K562 (cell line): ENCODE measurements at regions not wholly inside any gene's neighbourhood (a gene's known extent, or its start where the extent isn't known, plus 50 kb on each side); places are given as distances from the start of the nearest gene placed in this dataset.

Experiments
- ATAC-seq: fragments of 200-7000 bp; cut with Tn5 transposase; 3 replicates; pipeline ENCODE4 v1.9.1; 2020; ENCODE audit warnings: moderate library complexity
- BruUV-seq: library from RNA; stranded (reverse); fragments of 400-500 nt; replicated peaks from 2 replicates; lab custom pipeline; 2021; lab: Mats Ljungman, UMichigan
- CTCF ChIA-PET: fragments of 300-600 bp; formaldehyde crosslinking; extraction: SDS; loops from one replicate; lab custom pipeline; 2021; ENCODE audit warnings: low intra/inter-chr PET ratio; lab: Yijun Ruan, JAX
- POLR2A ChIA-PET: fragments of 300-600, 350-650 bp; sonication (Branson Sonifier 250); formaldehyde crosslinking; extraction: SDS; loops from one replicate; lab custom pipeline; 2021; ENCODE audit warnings: antibody characterized with exemption, inconsistent platforms; lab: Yijun Ruan, JAX
- DNase-seq, 4 experiments: peaks; one replicate each; pipeline versions ENCODE4 v3.0.0 to v3.0.0-alpha.2; 2011 to 2018; ENCODE audit warnings: low spot score in 3 of 4, mixed read lengths in 3 of 4; ENCODE audit errors: extremely low read depth in 1 of 4
- FAIRE-seq: peaks from 2 replicates; lab custom pipeline; 2011; peaks lifted over from hg19 to GRCh38; lab: Jason Lieb, UNC
- H2AFZ ChIP-seq: 2 replicates; pipeline ENCODE4 v1.6.0; 2011; ENCODE audit warnings: low read depth, low read length, control low read depth, inconsistent platforms
- H3K27ac ChIP-seq: fragments of 200-600 bp; 3 replicates; pipeline ENCODE4 v1.8.0; 2011; ENCODE audit warnings: low read depth, mild to moderate bottlenecking, control low read depth, inconsistent platforms, low read length, moderate library complexity, mixed read lengths; ENCODE audit errors: extremely low read depth
- H3K27me3 ChIP-seq, 2 experiments: fragments of 300-600 bp in 1 of 2; 2 replicates in 1 of 2; 3 replicates in 1 of 2; pipeline versions ENCODE4 v1.6.0 to v1.8.0; 2011; ENCODE audit warnings: inconsistent platforms in 2 of 2, low read length in 2 of 2, mild to moderate bottlenecking in 1 of 2, mixed read lengths in 1 of 2, moderate library complexity in 1 of 2; ENCODE audit not compliant: control insufficient read depth in 2 of 2, insufficient read depth in 2 of 2
- H3K36me3 ChIP-seq: fragments of 300-600 bp; 3 replicates; pipeline ENCODE4 v1.8.0; 2011; ENCODE audit warnings: mild to moderate bottlenecking, low read length, inconsistent platforms; ENCODE audit not compliant: control insufficient read depth, insufficient read depth
- H3K4me1 ChIP-seq, 2 experiments: fragments of 200-600 bp in 1 of 2; replicated peaks in 1 of 2; 2 replicates in 1 of 2; 3 replicates in 1 of 2; pipeline versions ENCODE4 v1.5.1 to v1.8.0; 2011; ENCODE audit warnings: inconsistent platforms in 2 of 2, low read length in 2 of 2, mild to moderate bottlenecking in 1 of 2, mixed read lengths in 1 of 2, moderate library complexity in 1 of 2; ENCODE audit not compliant: control insufficient read depth in 2 of 2, insufficient read depth in 2 of 2
- H3K4me2 ChIP-seq: 2 replicates; pipeline ENCODE4 v1.6.1; 2011; ENCODE audit warnings: low read length, control low read depth, inconsistent platforms, mixed read lengths; ENCODE audit not compliant: insufficient read depth
- H3K4me3 ChIP-seq: fragments of 200-600 bp; sonication (generic), shearing (Covaris generic); 2 replicates; pipeline ENCODE4 v1.5.1; 2016; ENCODE audit warnings: control low read depth, inconsistent platforms
- H3K79me2 ChIP-seq: fragments of 200-600 bp; 3 replicates; pipeline ENCODE4 v1.8.0; 2011; ENCODE audit warnings: low read length, inconsistent platforms; ENCODE audit not compliant: control insufficient read depth, insufficient read depth
- H3K9ac ChIP-seq, 2 experiments: 2 replicates each; pipeline versions ENCODE4 v1.6.0 to v1.6.1; 2011; ENCODE audit warnings: low read depth in 2 of 2, low read length in 2 of 2, control low read depth in 1 of 2, inconsistent platforms in 1 of 2, mild to moderate bottlenecking in 1 of 2, mixed read lengths in 1 of 2; ENCODE audit not compliant: insufficient read depth in 1 of 2
- H3K9me1 ChIP-seq: one replicate; pipeline ENCODE4 v1.6.0; 2011; ENCODE audit warnings: inconsistent platforms, mild to moderate bottlenecking, low read length, moderate library complexity; ENCODE audit not compliant: control insufficient read depth, insufficient read depth
- H3K9me3 ChIP-seq: replicated peaks from 2 replicates; pipeline ENCODE4 v1.5.1; 2011; ENCODE audit warnings: low read depth, low read length, inconsistent platforms; ENCODE audit not compliant: control insufficient read depth, insufficient read depth
- H4K20me1 ChIP-seq: replicated peaks from 2 replicates; pipeline ENCODE4 v1.6.1; 2011; ENCODE audit warnings: low read length, inconsistent platforms, mixed read lengths; ENCODE audit not compliant: control insufficient read depth, insufficient read depth
- GABPA ChIP-seq: fragments of 200-800 bp; sonication (Bioruptor generic); conservative IDR thresholded peaks from 2 replicates; pipeline ENCODE4 v1.6.1; 2016; ENCODE audit warnings: low read depth, missing genetic modification characterization, missing compliant biosample characterization
- GTF2B ChIP-seq: IDR thresholded peaks from 2 replicates; pipeline ENCODE4 v1.6.1; 2011; ENCODE audit not compliant: insufficient read length; ENCODE audit errors: extremely low read depth
- NFIX ChIP-seq: fragments of 250-450 bp; sonication (Bioruptor Pico); IDR thresholded peaks from 2 replicates; pipeline ENCODE4 v1.4.0; 2020; ENCODE audit warnings: low read depth, mild to moderate bottlenecking, moderate library complexity
- ZNF184 ChIP-seq: sonication (generic); formaldehyde crosslinking; IDR thresholded peaks from 2 replicates; pipeline ENCODE4 v1.5.0; 2020; ENCODE audit warnings: missing genetic modification reagents
- WGBS: fragments of 100-300 bp; shearing (Covaris generic); methylation state at CpG from one replicate; pipeline ENCODE4 v1.1.6; 2016; ENCODE audit warnings: low coverage, mixed read lengths; ENCODE audit not compliant: insufficient coverage; ENCODE audit errors: missing lambda C conversion rate; 5-methylcytosine and 5-hydroxymethylcytosine counted together
- in situ Hi-C: fragments of 300-500 bp; cut with MboI; formaldehyde crosslinking; loops from 4 replicates; pipeline ENCODE4 v1.15.0; 2018; ENCODE audit warnings: inconsistent platforms, mixed read lengths
- intact Hi-C: fragments of 100-400 bp; cut with micrococcal nuclease; formaldehyde crosslinking; loops from 2 replicates; pipeline ENCODE4 v1.14.2; 2022
- TF ChIP-seq, protein P1 (sequence below): fragments of 200-800 bp; sonication (Bioruptor generic); IDR thresholded peaks from 2 replicates; pipeline ENCODE4 v1.6.1; 2016; ENCODE audit warnings: missing genetic modification characterization, missing compliant biosample characterization
- TF ChIP-seq, protein P2 (sequence below): IDR thresholded peaks from 2 replicates; pipeline ENCODE4 v1.6.1; 2012; ENCODE audit warnings: low read depth, low read length, improper control_type of control experiment, borderline replicate concordance
- TF ChIP-seq, protein P3 (sequence below): fragments of 450-650 bp; formaldehyde crosslinking; IDR thresholded peaks from 2 replicates; pipeline ENCODE4 v1.4.0; 2020; ENCODE audit warnings: mild to moderate bottlenecking

GRCh38 chr6:156337801-156338200, 439.4 kb upstream of the ARID1B start:
- Histone ChIP-seq H3K4me2 (no peak overlapping the region), H3K79me2 (no peaks in the 10 kb centered on the region), H3K36me3 (no peaks in the 10 kb centered on the region), H3K27ac (no peak overlapping the region), H3K9me1 (no peaks in the 10 kb centered on the region), H3K4me3 (no peak overlapping the region), H3K27me3 (no peaks in the 10 kb centered on the region), H4K20me1 (no peaks in the 10 kb centered on the region; the same call in 1 of the 2 replicates), H3K9ac (no peak overlapping the region), H2AFZ (no peak overlapping the region), H3K9me3 (no peaks in the 10 kb centered on the region), H3K4me1 (no peaks in the 10 kb centered on the region)
- BruUV-seq = no TSS peak
- in situ Hi-C loops (no loop called here), intact Hi-C loops (no loop called here)
- ChIA-PET POLR2A (no interaction called here), CTCF (no interaction called here)
- TF ChIP-seq, protein P1, sequence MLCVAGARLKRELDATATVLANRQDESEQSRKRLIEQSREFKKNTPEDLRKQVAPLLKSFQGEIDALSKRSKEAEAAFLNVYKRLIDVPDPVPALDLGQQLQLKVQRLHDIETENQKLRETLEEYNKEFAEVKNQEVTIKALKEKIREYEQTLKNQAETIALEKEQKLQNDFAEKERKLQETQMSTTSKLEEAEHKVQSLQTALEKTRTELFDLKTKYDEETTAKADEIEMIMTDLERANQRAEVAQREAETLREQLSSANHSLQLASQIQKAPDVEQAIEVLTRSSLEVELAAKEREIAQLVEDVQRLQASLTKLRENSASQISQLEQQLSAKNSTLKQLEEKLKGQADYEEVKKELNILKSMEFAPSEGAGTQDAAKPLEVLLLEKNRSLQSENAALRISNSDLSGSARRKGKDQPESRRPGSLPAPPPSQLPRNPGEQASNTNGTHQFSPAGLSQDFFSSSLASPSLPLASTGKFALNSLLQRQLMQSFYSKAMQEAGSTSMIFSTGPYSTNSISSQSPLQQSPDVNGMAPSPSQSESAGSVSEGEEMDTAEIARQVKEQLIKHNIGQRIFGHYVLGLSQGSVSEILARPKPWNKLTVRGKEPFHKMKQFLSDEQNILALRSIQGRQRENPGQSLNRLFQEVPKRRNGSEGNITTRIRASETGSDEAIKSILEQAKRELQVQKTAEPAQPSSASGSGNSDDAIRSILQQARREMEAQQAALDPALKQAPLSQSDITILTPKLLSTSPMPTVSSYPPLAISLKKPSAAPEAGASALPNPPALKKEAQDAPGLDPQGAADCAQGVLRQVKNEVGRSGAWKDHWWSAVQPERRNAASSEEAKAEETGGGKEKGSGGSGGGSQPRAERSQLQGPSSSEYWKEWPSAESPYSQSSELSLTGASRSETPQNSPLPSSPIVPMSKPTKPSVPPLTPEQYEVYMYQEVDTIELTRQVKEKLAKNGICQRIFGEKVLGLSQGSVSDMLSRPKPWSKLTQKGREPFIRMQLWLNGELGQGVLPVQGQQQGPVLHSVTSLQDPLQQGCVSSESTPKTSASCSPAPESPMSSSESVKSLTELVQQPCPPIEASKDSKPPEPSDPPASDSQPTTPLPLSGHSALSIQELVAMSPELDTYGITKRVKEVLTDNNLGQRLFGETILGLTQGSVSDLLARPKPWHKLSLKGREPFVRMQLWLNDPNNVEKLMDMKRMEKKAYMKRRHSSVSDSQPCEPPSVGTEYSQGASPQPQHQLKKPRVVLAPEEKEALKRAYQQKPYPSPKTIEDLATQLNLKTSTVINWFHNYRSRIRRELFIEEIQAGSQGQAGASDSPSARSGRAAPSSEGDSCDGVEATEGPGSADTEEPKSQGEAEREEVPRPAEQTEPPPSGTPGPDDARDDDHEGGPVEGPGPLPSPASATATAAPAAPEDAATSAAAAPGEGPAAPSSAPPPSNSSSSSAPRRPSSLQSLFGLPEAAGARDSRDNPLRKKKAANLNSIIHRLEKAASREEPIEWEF (CRISPR knock-in tag) = no peak
- TF ChIP-seq, protein P2, sequence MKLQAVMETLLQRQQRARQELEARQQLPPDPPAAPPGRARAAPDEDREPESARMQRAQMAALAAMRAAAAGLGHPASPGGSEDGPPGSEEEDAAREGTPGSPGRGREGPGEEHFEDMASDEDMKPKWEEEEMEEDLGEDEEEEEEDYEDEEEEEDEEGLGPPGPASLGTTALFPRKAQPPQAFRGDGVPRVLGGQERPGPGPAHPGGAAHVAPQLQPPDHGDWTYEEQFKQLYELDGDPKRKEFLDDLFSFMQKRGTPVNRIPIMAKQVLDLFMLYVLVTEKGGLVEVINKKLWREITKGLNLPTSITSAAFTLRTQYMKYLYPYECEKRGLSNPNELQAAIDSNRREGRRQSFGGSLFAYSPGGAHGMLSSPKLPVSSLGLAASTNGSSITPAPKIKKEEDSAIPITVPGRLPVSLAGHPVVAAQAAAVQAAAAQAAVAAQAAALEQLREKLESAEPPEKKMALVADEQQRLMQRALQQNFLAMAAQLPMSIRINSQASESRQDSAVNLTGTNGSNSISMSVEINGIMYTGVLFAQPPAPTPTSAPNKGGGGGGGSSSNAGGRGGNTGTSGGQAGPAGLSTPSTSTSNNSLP = no peak
- TF ChIP-seq NFIX (CRISPR knock-in tag) (no peak), ZNF184 (no peak), GTF2B (no peak), GABPA (tag) (no peak)
- TF ChIP-seq, protein P3, sequence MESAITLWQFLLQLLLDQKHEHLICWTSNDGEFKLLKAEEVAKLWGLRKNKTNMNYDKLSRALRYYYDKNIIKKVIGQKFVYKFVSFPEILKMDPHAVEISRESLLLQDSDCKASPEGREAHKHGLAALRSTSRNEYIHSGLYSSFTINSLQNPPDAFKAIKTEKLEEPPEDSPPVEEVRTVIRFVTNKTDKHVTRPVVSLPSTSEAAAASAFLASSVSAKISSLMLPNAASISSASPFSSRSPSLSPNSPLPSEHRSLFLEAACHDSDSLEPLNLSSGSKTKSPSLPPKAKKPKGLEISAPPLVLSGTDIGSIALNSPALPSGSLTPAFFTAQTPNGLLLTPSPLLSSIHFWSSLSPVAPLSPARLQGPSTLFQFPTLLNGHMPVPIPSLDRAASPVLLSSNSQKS (CRISPR knock-in tag) = no peak
- no peak for FAIRE-seq
- ATAC-seq = no peak
- DNase-seq = no peak
- 2% methylated on average over 4 of the region's 4 CpGs for WGBS
